ENCODE measurements at regions not wholly inside any gene's neighbourhood (a gene's known extent, or its start where the extent isn't known, plus 50 kb on each side); places are given as distances from the start of the nearest gene placed in this dataset.

DNA sequence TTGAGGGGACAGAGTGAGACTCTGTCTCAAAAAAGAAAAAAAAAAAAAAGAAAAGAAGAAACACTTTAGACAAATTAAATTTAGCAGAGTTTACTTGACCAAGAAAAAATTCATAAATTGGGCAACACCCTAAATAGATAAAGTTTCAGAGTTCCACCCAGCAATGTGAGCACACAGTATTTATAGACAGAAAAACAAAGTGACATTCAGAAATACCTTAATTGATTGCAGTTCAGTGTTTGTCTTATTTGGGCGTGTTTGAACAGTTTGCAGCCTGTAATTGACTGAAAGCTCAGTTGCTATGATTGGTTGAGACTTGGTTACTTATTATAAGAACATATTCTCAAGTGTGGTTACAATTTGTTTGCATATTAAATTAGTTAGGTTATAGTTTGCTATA lies 603.5 kb upstream of the NEGR1 start:
- ChIA-PET POLR2A (no interaction called here), CTCF (interaction anchor here (0.6 kb wide), 1 partner anchor 467 kb away, joined by 4 read pairs; no protein-coding TSS in a partner anchor)
- no peak overlapping the region for H3K27ac ChIP-seq (ENCODE audit: low read depth, low read length)
- TF ChIP-seq, protein P1, sequence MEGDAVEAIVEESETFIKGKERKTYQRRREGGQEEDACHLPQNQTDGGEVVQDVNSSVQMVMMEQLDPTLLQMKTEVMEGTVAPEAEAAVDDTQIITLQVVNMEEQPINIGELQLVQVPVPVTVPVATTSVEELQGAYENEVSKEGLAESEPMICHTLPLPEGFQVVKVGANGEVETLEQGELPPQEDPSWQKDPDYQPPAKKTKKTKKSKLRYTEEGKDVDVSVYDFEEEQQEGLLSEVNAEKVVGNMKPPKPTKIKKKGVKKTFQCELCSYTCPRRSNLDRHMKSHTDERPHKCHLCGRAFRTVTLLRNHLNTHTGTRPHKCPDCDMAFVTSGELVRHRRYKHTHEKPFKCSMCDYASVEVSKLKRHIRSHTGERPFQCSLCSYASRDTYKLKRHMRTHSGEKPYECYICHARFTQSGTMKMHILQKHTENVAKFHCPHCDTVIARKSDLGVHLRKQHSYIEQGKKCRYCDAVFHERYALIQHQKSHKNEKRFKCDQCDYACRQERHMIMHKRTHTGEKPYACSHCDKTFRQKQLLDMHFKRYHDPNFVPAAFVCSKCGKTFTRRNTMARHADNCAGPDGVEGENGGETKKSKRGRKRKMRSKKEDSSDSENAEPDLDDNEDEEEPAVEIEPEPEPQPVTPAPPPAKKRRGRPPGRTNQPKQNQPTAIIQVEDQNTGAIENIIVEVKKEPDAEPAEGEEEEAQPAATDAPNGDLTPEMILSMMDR (IDR thresholded peaks at IDR 0.05; ENCODE audit: low read depth, low read length), result no peak
- no peak for DNase-seq (ENCODE audit: low read depth, low spot score)
- H3K9me3 ChIP-seq (ENCODE audit: control insufficient read depth, insufficient read depth, low read length), result no peaks in the 10 kb centered on the region
- H3K4me3 ChIP-seq (ENCODE audit: low read depth, low read length), result no peak overlapping the region
- H3K27me3 ChIP-seq (ENCODE audit: control insufficient read depth, insufficient read depth, low read length), result no peaks in the 10 kb centered on the region

DNA sequence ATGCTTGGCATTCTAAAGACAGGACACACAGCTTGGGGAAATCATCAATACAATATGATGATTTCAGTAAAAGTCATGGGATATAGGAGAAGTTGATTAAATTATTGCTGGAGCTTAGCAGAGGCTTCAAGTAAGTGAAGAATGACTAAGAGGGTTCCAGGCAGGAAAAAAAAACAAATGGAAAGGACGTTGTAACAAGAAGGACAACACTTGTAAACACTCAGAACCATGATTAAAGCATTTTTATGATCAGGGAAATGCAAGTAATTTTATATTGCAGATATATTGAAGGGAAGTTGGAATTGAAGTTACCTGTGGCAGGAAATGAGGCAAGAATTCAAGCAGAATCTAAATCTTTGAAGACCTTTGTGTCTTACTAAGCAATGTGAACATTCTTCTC lies 602.7 kb upstream of the NEGR1 start:
- no peak overlapping the region for H3K4me3 ChIP-seq (ENCODE audit: low read depth, low read length)
- H3K27me3 ChIP-seq (ENCODE audit: control insufficient read depth, insufficient read depth, low read length), result no peaks in the 10 kb centered on the region
- DNase-seq (ENCODE audit: low read depth, low spot score), result no peak
- CTCF ChIA-PET, result interaction anchor here (0.6 kb wide), 1 partner anchor 468 kb away, joined by 4 read pairs; no protein-coding TSS in a partner anchor
- H3K9me3 ChIP-seq (ENCODE audit: control insufficient read depth, insufficient read depth, low read length), result no peaks in the 10 kb centered on the region
- POLR2A ChIA-PET, result no interaction called here
- TF ChIP-seq, protein P1 (IDR thresholded peaks at IDR 0.05; ENCODE audit: low read depth, low read length), result no peak
- no peak overlapping the region for H3K27ac ChIP-seq (ENCODE audit: low read depth, low read length)

DNA sequence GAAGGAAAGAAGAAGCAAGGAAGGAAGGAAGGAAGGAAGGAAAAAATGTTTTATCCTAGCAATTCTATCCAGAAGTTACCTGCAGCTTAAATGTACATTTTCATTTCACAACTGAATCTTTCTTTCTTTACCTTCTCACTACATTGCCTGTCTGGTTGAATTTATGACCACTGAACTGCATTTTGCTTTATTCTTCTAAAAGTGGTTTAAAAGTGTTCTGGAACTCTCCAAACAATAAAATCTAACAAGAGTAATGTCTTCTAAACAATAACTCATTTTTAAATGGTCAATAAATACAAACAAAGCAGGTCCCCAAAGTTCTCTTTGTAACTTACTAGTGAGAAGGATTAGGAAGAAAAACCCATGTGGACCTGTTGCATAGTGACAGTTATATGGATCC lies 587.5 kb upstream of the NEGR1 start:
- TF ChIP-seq, protein P1 (IDR thresholded peaks at IDR 0.05; ENCODE audit: low read depth, low read length), result no peak
- Histone ChIP-seq H3K27me3 (ENCODE audit: control insufficient read depth, insufficient read depth, low read length) (no peaks in the 10 kb centered on the region), H3K27ac (ENCODE audit: low read depth, low read length) (no peak overlapping the region), H3K4me3 (ENCODE audit: low read depth, low read length) (no peak overlapping the region), H3K9me3 (ENCODE audit: control insufficient read depth, insufficient read depth, low read length) (no peaks in the 10 kb centered on the region)
- DNase-seq (ENCODE audit: low read depth, low spot score), result no peak
- POLR2A ChIA-PET, result no interaction called here
- CTCF ChIA-PET, result no interaction called here

DNA sequence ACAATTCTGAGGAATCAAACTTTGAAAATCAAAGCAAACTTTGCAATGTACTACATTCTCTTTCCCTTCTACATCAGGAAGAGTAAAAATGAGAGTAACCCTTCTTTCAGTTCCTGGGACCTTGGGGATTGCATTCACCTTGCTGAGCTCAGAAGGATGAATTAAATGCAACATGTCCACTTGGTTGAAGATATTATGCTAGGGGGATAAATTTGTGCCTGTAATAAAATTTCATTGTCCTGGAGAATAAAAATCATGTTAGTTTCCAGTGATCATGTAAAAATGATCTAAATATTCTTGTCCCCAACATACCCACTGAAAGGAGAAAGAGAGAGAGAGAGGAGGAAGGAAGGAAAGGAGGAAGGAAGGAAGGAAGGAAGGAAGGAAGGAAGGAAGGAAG lies 587.1 kb upstream of the NEGR1 start:
- ChIA-PET POLR2A (no interaction called here), CTCF (no interaction called here)
- Histone ChIP-seq H3K4me3 (ENCODE audit: low read depth, low read length) (no peak overlapping the region), H3K27ac (ENCODE audit: low read depth, low read length) (no peak overlapping the region), H3K27me3 (ENCODE audit: control insufficient read depth, insufficient read depth, low read length) (no peaks in the 10 kb centered on the region), H3K9me3 (ENCODE audit: control insufficient read depth, insufficient read depth, low read length) (no peaks in the 10 kb centered on the region)
- TF ChIP-seq, protein P1 (IDR thresholded peaks at IDR 0.05; ENCODE audit: low read depth, low read length), result no peak
- DNase-seq (ENCODE audit: low read depth, low spot score), result no peak

DNA sequence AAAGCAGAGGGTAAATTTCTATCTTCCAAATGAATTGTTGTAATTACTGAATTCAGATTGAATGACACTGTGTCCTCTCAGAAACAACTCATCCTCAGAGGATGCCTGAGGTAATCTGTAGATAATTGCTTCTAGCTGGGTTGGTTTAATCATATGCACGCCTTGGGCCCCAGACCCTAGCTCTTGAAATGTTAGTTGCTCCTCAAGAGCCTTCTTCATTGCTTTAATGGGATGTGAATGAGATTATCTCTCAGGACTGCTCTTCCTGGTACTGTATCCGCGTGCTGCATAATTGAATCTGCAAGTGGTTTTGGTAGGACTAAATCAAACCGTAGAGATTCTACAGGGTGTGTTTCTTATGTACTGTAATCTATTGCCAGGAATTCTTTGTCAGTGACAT lies 569.3 kb upstream of the NEGR1 start:
- POLR2A ChIA-PET, result no interaction called here
- Histone ChIP-seq H3K27me3 (ENCODE audit: control insufficient read depth, insufficient read depth, low read length) (no peaks in the 10 kb centered on the region), H3K27ac (ENCODE audit: low read depth, low read length) (no peak overlapping the region), H3K4me3 (ENCODE audit: low read depth, low read length) (no peak overlapping the region), H3K9me3 (ENCODE audit: control insufficient read depth, insufficient read depth, low read length) (no peaks in the 10 kb centered on the region)
- DNase-seq (ENCODE audit: low read depth, low spot score), result no peak
- CTCF ChIA-PET, result no interaction called here
- TF ChIP-seq, protein P1 (IDR thresholded peaks at IDR 0.05; ENCODE audit: low read depth, low read length), result no peak
